GM23338 (cell line): ENCODE measurements at regions not wholly inside any gene's neighbourhood (a gene's known extent, or its start where the extent isn't known, plus 50 kb on each side); places are given as distances from the start of the nearest gene placed in this dataset.

Experiments
- ATAC-seq: fragments of 200-7000 bp; cut with Tn5 transposase; 3 replicates; pipeline ENCODE4 v1.9.1; 2020
- DNase-seq: peaks from one replicate; pipeline ENCODE4 v3.0.0-alpha.2; 2015; ENCODE audit warnings: low spot score
- H2AFZ ChIP-seq: fragments of 200-600 bp; sonication (generic); 2 replicates; pipeline ENCODE4 v1.8.0; 2016; ENCODE audit warnings: antibody characterized with exemption, mild to moderate bottlenecking, moderate library complexity
- H3F3A ChIP-seq: fragments of 200-600 bp; sonication (generic); replicated peaks from 2 replicates; pipeline ENCODE4 v1.8.0; 2017; ENCODE audit warnings: antibody characterized with exemption, mixed run types, low read depth
- H3K27ac ChIP-seq: fragments of 200-600 bp; sonication (generic); 2 replicates; pipeline ENCODE4 v1.6.1; 2016; ENCODE audit warnings: low read depth
- H3K27me3 ChIP-seq: fragments of 200-600 bp; sonication (generic); 2 replicates; pipeline ENCODE4 v1.8.0; 2016; ENCODE audit warnings: mild to moderate bottlenecking, mixed run types, moderate library complexity; ENCODE audit not compliant: insufficient read depth
- H3K36me3 ChIP-seq: fragments of 200-600 bp; sonication (generic); 2 replicates; pipeline ENCODE4 v1.8.0; 2016; ENCODE audit warnings: mild to moderate bottlenecking; ENCODE audit not compliant: insufficient read depth
- H3K4me1 ChIP-seq: fragments of 200-600 bp; sonication (generic); 2 replicates; pipeline ENCODE4 v1.8.0; 2016; ENCODE audit warnings: mild to moderate bottlenecking, moderate library complexity; ENCODE audit not compliant: insufficient read depth
- H3K4me2 ChIP-seq: fragments of 200-600 bp; sonication (generic); 2 replicates; pipeline ENCODE4 v1.7.1; 2017; ENCODE audit warnings: mixed run types
- H3K4me3 ChIP-seq: fragments of 200-600 bp; sonication (generic); 2 replicates; pipeline ENCODE4 v1.6.1; 2016; ENCODE audit warnings: mixed run types
- H3K79me2 ChIP-seq: fragments of 200-600 bp; sonication (generic); replicated peaks from 2 replicates; pipeline ENCODE4 v1.8.0; 2017; ENCODE audit warnings: mild to moderate bottlenecking; ENCODE audit not compliant: insufficient read depth
- H3K9me2 ChIP-seq: fragments of 200-600 bp; sonication (generic); 2 replicates; pipeline ENCODE4 v1.8.0; 2017; ENCODE audit not compliant: insufficient read depth
- H4K20me1 ChIP-seq: fragments of 200-600 bp; sonication (generic); replicated peaks from 2 replicates; pipeline ENCODE4 v1.8.0; 2017; ENCODE audit warnings: mild to moderate bottlenecking; ENCODE audit not compliant: insufficient read depth
- H3K27ac Mint-ChIP-seq: 2 replicates; pipeline ENCODE4 v1.8.0; 2020; ENCODE audit warnings: inconsistent platforms, mild to moderate bottlenecking, moderate library complexity, mixed read lengths
- H3K27me3 Mint-ChIP-seq: 3 replicates; pipeline ENCODE4 v1.8.0; 2022; ENCODE audit warnings: low read depth, mild to moderate bottlenecking, moderate library complexity, mixed read lengths, inconsistent platforms; ENCODE audit not compliant: insufficient read depth, poor library complexity
- H3K36me3 Mint-ChIP-seq: 3 replicates; pipeline ENCODE4 v1.8.0; 2021; ENCODE audit warnings: low read depth, mild to moderate bottlenecking, inconsistent platforms, moderate library complexity, mixed read lengths
- H3K4me1 Mint-ChIP-seq: 3 replicates; pipeline ENCODE4 v1.8.0; 2020; ENCODE audit warnings: mild to moderate bottlenecking, inconsistent platforms, mixed read lengths
- H3K4me3 Mint-ChIP-seq: 3 replicates; pipeline ENCODE4 v1.8.0; 2021; ENCODE audit warnings: moderate library complexity, mild to moderate bottlenecking, inconsistent platforms, mixed read lengths
- H3K9me3 Mint-ChIP-seq: 3 replicates; pipeline ENCODE4 v1.8.0; 2020; ENCODE audit warnings: moderate library complexity, mild to moderate bottlenecking, inconsistent platforms, mixed read lengths
- EZH2 ChIP-seq: fragments of 200-600 bp; sonication (generic); IDR thresholded peaks from one replicate; pipeline ENCODE4 v1.8.0; 2017; ENCODE audit warnings: antibody characterized with exemption, mild to moderate bottlenecking, low read depth; ENCODE audit not compliant: unreplicated experiment
- JUNB ChIP-seq: IDR thresholded peaks from one replicate; pipeline ENCODE4 v1.6.1; 2016; ENCODE audit warnings: antibody characterized with exemption; ENCODE audit not compliant: unreplicated experiment
- NANOG ChIP-seq: IDR thresholded peaks from 2 replicates; pipeline ENCODE4 v1.6.1; 2016; ENCODE audit warnings: antibody characterized with exemption, borderline replicate concordance
- POLR2AphosphoS5 ChIP-seq: IDR thresholded peaks from 2 replicates; pipeline ENCODE4 v1.6.1; 2016; ENCODE audit warnings: antibody characterized with exemption, low read depth
- ZNF114 ChIP-seq: fragments of 250-450 bp; sonication (Bioruptor Pico); IDR thresholded peaks from 2 replicates; pipeline ENCODE4 v1.5.0; 2020; ENCODE audit warnings: mild to moderate bottlenecking, moderate library complexity
- ZNF331 ChIP-seq: fragments of 250-450 bp; sonication (Bioruptor Pico); IDR thresholded peaks from 2 replicates; pipeline ENCODE4 v1.5.0; 2020; ENCODE audit warnings: low read depth, mild to moderate bottlenecking, moderate library complexity
- TF ChIP-seq, protein P1 (sequence below): fragments of 250-450 bp; sonication (Bioruptor Pico); IDR thresholded peaks from 2 replicates; pipeline ENCODE4 v1.5.0; 2020; ENCODE audit warnings: mild to moderate bottlenecking, moderate library complexity
- TF ChIP-seq, protein P2 (sequence below): IDR thresholded peaks from 2 replicates; pipeline ENCODE4 v1.6.1; 2016; ENCODE audit warnings: antibody characterized with exemption

DNA sequence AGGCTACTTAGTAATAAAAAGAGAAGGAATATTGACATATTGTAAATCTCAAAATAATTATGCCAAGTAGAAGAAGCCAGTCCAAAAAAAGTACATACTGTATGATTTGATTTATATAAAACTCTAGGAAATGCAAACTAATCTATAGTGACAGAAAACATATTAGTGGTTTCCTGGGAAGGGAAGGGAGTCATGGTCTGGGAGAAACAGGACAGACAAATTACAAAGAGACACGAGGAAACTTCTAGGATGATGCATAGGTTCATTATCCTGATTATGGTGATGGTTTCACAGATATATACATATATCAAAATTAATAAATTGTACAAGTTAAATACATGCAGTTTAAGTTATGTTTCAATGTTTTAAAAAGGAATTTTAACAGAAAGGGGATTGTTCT is 81.0 kb upstream of the GOLGA8B start:
- Mint-ChIP-seq H3K27ac (no peak overlapping the region), H3K4me1 (peaks cover 7% of the 10 kb centered on the region), H3K9me3 (no peaks in the 10 kb centered on the region), H3K4me3 (no peak overlapping the region), H3K36me3 (no peaks in the 10 kb centered on the region), H3K27me3 (no peaks in the 10 kb centered on the region)
- Histone ChIP-seq H3K27ac (no peak overlapping the region), H3K27me3 (no peaks in the 10 kb centered on the region), H3K9me2 (no peaks in the 10 kb centered on the region), H3F3A (no peaks in the 10 kb centered on the region), H3K36me3 (no peaks in the 10 kb centered on the region), H4K20me1 (no peaks in the 10 kb centered on the region), H3K79me2 (no peaks in the 10 kb centered on the region), H3K4me2 (no peak overlapping the region), H2AFZ (no peak overlapping the region), H3K4me3 (no peak overlapping the region), H3K4me1 (no peaks in the 10 kb centered on the region)
- TF ChIP-seq JUNB (no peak), ZNF114 (CRISPR knock-in tag) (no peak), NANOG (no peak), POLR2AphosphoS5 (no peak), EZH2 (no peak)
- TF ChIP-seq, protein P1, sequence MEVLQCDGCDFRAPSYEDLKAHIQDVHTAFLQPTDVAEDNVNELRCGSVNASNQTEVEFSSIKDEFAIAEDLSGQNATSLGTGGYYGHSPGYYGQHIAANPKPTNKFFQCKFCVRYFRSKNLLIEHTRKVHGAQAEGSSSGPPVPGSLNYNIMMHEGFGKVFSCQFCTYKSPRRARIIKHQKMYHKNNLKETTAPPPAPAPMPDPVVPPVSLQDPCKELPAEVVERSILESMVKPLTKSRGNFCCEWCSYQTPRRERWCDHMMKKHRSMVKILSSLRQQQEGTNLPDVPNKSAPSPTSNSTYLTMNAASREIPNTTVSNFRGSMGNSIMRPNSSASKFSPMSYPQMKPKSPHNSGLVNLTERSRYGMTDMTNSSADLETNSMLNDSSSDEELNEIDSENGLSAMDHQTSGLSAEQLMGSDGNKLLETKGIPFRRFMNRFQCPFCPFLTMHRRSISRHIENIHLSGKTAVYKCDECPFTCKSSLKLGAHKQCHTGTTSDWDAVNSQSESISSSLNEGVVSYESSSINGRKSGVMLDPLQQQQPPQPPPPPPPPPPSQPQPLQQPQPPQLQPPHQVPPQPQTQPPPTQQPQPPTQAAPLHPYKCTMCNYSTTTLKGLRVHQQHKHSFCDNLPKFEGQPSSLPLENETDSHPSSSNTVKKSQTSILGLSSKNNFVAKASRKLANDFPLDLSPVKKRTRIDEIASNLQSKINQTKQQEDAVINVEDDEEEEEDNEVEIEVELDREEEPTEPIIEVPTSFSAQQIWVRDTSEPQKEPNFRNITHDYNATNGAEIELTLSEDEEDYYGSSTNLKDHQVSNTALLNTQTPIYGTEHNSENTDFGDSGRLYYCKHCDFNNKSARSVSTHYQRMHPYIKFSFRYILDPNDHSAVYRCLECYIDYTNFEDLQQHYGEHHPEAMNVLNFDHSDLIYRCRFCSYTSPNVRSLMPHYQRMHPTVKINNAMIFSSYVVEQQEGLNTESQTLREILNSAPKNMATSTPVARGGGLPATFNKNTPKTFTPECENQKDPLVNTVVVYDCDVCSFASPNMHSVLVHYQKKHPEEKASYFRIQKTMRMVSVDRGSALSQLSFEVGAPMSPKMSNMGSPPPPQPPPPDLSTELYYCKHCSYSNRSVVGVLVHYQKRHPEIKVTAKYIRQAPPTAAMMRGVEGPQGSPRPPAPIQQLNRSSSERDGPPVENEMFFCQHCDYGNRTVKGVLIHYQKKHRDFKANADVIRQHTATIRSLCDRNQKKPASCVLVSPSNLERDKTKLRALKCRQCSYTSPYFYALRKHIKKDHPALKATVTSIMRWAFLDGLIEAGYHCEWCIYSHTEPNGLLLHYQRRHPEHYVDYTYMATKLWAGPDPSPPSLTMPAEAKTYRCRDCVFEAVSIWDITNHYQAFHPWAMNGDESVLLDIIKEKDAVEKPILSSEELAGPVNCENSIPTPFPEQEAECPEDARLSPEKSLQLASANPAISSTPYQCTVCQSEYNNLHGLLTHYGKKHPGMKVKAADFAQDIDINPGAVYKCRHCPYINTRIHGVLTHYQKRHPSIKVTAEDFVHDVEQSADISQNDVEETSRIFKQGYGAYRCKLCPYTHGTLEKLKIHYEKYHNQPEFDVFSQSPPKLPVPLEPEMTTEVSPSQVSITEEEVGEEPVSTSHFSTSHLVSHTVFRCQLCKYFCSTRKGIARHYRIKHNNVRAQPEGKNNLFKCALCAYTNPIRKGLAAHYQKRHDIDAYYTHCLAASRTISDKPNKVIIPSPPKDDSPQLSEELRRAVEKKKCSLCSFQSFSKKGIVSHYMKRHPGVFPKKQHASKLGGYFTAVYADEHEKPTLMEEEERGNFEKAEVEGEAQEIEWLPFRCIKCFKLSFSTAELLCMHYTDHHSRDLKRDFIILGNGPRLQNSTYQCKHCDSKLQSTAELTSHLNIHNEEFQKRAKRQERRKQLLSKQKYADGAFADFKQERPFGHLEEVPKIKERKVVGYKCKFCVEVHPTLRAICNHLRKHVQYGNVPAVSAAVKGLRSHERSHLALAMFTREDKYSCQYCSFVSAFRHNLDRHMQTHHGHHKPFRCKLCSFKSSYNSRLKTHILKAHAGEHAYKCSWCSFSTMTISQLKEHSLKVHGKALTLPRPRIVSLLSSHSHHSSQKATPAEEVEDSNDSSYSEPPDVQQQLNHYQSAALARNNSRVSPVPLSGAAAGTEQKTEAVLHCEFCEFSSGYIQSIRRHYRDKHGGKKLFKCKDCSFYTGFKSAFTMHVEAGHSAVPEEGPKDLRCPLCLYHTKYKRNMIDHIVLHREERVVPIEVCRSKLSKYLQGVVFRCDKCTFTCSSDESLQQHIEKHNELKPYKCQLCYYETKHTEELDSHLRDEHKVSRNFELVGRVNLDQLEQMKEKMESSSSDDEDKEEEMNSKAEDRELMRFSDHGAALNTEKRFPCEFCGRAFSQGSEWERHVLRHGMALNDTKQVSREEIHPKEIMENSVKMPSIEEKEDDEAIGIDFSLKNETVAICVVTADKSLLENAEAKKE = no peak
- DNase-seq = no peak
- no peak for ATAC-seq

DNA sequence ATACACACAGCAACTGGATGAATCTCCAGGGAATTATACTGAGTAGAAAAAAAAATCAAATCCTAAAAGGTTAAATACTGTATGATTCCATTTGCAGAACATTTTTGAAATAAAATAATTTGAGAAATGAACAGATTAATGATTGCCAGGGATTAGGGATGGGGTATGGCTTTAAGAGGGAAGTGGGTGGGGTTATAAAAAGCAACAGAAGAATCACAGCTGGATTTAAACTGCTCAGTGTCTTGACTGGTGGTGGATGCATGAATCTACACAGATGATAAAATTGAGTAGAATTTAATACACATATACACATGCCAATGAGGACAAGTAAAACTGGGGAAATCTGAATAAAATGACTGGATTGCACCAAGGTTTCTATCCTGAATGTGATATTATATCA is 79.7 kb upstream of the GOLGA8B start:
- H3K4me3 ChIP-seq = no peak overlapping the region
- H3K4me3 Mint-ChIP-seq = no peak overlapping the region
- H3K4me1 Mint-ChIP-seq = peaks cover 17% of the 10 kb centered on the region
- H3F3A ChIP-seq = no peaks in the 10 kb centered on the region
- H3K27me3 ChIP-seq = no peaks in the 10 kb centered on the region
- no peaks in the 10 kb centered on the region for H3K36me3 ChIP-seq
- no peaks in the 10 kb centered on the region for H3K27me3 Mint-ChIP-seq
- H3K36me3 Mint-ChIP-seq = no peaks in the 10 kb centered on the region
- no peak overlapping the region for H2AFZ ChIP-seq
- H3K27ac ChIP-seq = no peak overlapping the region
- no peaks in the 10 kb centered on the region for H4K20me1 ChIP-seq
- no peaks in the 10 kb centered on the region for H3K9me3 Mint-ChIP-seq
- H3K4me2 ChIP-seq = no peak overlapping the region
- H3K9me2 ChIP-seq = no peaks in the 10 kb centered on the region
- DNase-seq (no peak), ATAC-seq (no peak)
- no peak overlapping the region for H3K27ac Mint-ChIP-seq
- H3K79me2 ChIP-seq = no peaks in the 10 kb centered on the region
- H3K4me1 ChIP-seq = peaks cover 7% of the 10 kb centered on the region
- TF ChIP-seq, protein P2, sequence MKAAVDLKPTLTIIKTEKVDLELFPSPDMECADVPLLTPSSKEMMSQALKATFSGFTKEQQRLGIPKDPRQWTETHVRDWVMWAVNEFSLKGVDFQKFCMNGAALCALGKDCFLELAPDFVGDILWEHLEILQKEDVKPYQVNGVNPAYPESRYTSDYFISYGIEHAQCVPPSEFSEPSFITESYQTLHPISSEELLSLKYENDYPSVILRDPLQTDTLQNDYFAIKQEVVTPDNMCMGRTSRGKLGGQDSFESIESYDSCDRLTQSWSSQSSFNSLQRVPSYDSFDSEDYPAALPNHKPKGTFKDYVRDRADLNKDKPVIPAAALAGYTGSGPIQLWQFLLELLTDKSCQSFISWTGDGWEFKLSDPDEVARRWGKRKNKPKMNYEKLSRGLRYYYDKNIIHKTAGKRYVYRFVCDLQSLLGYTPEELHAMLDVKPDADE = no peak
- TF ChIP-seq ZNF331 (no peak), NANOG (no peak)
